Epithelial cell of esophagus (primary cell): ENCODE measurements at regions not wholly inside any gene's neighbourhood (a gene's known extent, or its start where the extent isn't known, plus 50 kb on each side); places are given as distances from the start of the nearest gene placed in this dataset.

Experiments
- DNase-seq: peaks from one replicate; pipeline ENCODE4 v3.0.0; 2010; ENCODE audit warnings: low read depth
- H3K4me3 ChIP-seq: 2 replicates; pipeline ENCODE4 v1.5.1; 2011; ENCODE audit warnings: mild to moderate bottlenecking, low read length, control low read depth
- TF ChIP-seq, protein P1 (sequence below): IDR thresholded peaks from 2 replicates; pipeline ENCODE4 v1.5.1; 2011; ENCODE audit warnings: low read depth, mild to moderate bottlenecking, low read length, control low read depth, inconsistent platforms; ENCODE audit not compliant: insufficient read depth; ENCODE audit errors: missing control alignments

DNA sequence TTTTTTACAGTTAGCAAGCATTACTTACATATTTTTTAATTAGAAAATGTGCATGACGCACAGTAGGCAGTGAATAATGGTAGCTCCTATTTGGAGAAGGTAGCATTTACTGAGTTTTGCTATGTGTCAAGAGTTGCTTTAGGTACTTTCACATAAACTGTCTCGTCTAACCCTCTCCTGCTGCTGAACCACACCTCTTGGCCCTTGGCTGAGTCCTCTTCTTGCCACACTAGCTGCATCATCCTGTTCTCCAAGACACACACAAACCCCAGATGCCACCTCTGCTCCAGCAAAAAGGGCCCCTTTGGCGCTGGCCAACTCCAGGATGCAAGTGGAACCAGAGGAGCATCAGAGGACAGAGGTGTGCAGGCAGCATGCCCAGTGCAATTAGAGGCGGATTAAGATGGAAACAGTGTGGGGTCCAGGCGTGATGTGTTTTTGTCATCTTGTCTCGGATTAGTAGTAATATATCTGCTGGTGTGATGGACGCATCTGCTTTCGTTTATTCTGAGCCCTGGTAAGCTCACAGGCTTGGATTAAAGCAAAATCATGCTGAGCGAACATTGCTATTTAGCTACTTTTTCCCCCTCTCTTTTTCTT, 367.0 kb upstream of the CADM1 start:
- H3K4me3 ChIP-seq: no peak overlapping the region
- TF ChIP-seq, protein P1, sequence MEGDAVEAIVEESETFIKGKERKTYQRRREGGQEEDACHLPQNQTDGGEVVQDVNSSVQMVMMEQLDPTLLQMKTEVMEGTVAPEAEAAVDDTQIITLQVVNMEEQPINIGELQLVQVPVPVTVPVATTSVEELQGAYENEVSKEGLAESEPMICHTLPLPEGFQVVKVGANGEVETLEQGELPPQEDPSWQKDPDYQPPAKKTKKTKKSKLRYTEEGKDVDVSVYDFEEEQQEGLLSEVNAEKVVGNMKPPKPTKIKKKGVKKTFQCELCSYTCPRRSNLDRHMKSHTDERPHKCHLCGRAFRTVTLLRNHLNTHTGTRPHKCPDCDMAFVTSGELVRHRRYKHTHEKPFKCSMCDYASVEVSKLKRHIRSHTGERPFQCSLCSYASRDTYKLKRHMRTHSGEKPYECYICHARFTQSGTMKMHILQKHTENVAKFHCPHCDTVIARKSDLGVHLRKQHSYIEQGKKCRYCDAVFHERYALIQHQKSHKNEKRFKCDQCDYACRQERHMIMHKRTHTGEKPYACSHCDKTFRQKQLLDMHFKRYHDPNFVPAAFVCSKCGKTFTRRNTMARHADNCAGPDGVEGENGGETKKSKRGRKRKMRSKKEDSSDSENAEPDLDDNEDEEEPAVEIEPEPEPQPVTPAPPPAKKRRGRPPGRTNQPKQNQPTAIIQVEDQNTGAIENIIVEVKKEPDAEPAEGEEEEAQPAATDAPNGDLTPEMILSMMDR: no peak
- no peak for DNase-seq

DNA sequence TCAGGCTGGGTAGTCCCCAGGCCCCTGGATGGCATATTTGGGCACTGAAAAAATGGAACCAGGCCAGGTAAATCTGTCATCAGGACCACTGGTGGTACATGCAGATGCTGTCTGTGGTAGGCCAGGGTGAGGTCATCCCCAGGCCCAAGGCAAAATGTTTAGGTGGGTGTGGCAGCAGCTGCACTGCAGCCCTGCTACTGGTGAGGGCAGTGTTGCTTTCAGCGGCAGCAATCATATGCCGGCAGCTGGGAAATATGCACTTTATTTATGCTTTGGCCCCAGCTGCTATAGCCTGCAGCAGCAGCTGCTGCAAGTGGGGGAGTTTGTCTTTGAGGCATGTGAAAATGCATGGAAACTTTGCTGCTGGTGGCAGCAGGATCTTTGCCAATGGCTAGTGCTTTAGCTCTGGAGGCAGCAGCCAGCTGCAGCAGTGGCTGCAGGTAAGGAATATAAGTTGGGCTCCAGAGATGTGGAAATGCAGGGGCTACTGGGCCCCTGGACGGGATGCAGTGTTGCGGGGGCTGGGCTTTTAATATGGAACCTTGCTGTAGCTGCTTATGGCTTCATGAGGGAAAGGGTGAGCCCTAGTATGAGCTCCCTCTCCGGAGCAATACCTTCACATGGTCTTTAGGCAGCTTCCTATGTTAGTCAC, 365.7 kb upstream of the CADM1 start:
- peak; percentile 1 for DNase-seq
- H3K4me3 ChIP-seq: no peak overlapping the region
- TF ChIP-seq, protein P1: no peak

DNA sequence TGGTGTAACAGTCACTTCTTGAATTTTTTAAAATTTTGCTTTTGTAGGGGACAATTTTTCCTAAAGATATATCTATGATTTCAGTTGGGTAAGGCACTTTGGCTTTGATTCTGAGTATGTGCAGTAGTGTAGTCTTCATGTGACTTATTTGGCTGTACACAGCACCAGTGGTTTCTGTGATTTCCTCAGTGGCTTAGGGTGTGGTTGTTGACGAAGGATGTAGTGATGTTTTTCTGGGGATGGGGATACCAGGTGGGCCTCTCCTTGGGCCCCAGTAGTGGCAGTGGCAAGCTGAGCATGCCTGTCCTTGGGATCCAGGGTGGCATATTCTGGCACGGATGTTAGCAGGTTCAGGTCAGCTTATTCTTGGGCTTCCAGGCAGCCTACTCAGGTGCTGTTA, 364.9 kb upstream of the CADM1 start:
- no peak overlapping the region for H3K4me3 ChIP-seq
- TF ChIP-seq, protein P1: no peak
- no peak for DNase-seq

DNA sequence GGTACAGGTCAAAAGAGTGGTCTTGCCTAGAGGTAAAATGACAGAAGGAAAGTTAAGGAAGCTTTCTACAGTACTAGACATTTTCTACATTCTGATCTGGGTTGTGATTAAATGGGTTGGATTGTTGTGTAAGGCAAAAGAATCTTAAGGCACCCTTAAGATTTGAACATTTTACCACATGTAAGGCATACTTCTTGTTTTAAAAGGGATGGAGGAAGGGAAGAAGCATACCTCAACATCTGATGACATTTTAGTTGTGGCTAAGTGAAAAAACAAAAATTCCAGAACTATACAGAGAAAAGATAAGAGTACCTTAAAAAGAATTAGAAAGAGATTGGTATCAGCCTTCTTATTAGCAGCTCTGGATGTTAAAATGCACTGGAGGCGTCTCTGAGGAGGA, 356.0 kb upstream of the CADM1 start:
- H3K4me3 ChIP-seq: no peak overlapping the region
- no peak for DNase-seq
- TF ChIP-seq, protein P1: no peak

DNA sequence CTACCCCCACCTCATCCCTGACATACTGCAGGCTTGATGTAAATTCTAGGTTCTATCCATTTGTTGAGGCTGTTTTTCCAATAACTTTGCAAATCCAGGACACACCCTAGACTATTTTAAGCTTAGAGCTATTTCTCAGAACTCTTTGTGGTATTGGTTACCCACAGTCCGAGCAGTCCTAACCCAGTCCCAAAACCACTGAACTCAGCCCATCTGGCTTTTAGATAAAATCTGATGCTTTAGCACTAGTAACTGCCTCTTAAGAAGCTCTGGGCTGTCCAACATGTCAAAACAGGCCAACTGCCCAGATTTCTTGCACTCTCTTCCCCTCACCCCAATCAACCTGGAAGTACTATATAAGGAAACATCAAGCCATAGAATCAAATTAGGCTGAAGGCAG, 344.4 kb upstream of the CADM1 start:
- DNase-seq: no peak
- TF ChIP-seq, protein P1: no peak
- no peak overlapping the region for H3K4me3 ChIP-seq

DNA sequence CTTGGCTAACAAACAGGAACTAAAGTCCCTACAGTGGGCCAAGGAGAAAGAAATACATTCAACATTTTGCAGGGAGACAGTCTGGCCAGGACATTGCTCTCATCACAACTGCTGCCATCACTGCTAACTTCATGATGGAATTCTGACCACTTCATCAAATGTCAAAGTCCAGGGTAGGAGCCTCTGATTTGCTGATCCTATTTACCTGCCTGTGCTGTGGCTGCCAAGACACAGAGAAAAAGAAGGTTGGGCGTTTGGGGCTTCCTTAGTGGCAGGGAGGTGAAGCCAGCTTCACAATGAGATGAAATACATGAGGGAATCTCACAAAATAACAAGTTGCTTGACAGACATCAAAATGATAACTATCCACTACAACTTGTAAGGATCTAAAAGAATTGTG, 343.9 kb upstream of the CADM1 start:
- no peak for DNase-seq
- TF ChIP-seq, protein P1: no peak
- H3K4me3 ChIP-seq: no peak overlapping the region

DNA sequence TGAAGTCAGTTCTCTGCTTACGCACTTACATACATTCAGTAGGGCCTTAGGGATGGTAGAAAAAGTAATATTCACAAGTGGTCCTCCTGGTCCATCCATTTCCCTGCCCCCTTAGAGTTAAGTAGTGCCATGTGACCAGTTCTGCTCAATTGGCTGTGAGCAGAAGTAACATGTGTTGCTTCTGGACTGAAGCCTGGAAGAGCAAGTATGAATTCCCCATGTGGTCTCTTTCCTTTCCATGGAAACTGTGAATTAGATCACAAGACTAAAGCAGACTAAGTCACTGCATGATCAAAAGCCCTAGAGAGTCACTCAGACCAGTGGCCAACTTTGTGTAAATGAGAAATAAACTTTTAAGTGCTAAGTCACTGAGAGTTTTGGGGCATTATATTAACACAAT, 341.7 kb upstream of the CADM1 start:
- DNase-seq: no peak
- TF ChIP-seq, protein P1: no peak
- no peak overlapping the region for H3K4me3 ChIP-seq
